Bronchial epithelial cell (primary cell): ENCODE measurements at regions not wholly inside any gene's neighbourhood (a gene's known extent, or its start where the extent isn't known, plus 50 kb on each side); places are given as distances from the start of the nearest gene placed in this dataset.

ENCODE experiments used
- DNase-seq: peaks from one replicate; pipeline ENCODE4 v3.0.0-alpha.2; 2010; ENCODE audit warnings: low read depth
- FAIRE-seq: peaks from 2 replicates; lab custom pipeline; 2011; peaks lifted over from hg19 to GRCh38; lab: Jason Lieb, UNC
- H3K27me3 ChIP-seq: 2 replicates; pipeline ENCODE4 v1.5.1; 2011; ENCODE audit warnings: low read length; ENCODE audit not compliant: control insufficient read depth, insufficient read depth
- H3K36me3 ChIP-seq: 2 replicates; pipeline ENCODE4 v1.5.1; 2011; ENCODE audit warnings: low read length; ENCODE audit not compliant: control insufficient read depth, insufficient read depth
- H3K4me3 ChIP-seq: 2 replicates; pipeline ENCODE4 v1.5.1; 2011; ENCODE audit warnings: mild to moderate bottlenecking, low read depth, low read length, control low read depth
- TF ChIP-seq, protein P1 (sequence below): IDR thresholded peaks from 2 replicates; pipeline ENCODE4 v1.5.1; 2011; ENCODE audit warnings: mild to moderate bottlenecking, moderate library complexity, low read length, control low read depth, inconsistent platforms; ENCODE audit not compliant: insufficient read depth, severe bottlenecking

DNA sequence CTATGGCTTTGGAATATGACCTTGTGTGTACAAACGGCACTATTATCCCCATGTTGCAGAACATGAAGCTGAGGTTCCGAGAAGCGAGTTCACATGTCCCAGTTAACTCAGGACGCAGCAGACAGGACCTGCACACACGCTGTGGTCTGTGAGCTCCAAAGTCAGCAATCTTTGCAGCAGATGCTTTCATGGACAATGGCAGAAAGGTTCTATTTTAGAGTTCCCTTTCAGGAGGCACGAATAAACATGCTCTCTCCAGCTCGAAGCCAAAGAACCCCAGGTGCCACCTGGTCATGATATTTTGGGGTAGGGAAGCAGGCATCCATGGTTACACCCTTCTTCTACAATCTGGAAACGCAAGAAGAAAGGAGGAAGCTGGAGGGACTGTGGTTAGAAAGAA lies 412.0 kb downstream of the TMEM114 start:
- TF ChIP-seq, protein P1, sequence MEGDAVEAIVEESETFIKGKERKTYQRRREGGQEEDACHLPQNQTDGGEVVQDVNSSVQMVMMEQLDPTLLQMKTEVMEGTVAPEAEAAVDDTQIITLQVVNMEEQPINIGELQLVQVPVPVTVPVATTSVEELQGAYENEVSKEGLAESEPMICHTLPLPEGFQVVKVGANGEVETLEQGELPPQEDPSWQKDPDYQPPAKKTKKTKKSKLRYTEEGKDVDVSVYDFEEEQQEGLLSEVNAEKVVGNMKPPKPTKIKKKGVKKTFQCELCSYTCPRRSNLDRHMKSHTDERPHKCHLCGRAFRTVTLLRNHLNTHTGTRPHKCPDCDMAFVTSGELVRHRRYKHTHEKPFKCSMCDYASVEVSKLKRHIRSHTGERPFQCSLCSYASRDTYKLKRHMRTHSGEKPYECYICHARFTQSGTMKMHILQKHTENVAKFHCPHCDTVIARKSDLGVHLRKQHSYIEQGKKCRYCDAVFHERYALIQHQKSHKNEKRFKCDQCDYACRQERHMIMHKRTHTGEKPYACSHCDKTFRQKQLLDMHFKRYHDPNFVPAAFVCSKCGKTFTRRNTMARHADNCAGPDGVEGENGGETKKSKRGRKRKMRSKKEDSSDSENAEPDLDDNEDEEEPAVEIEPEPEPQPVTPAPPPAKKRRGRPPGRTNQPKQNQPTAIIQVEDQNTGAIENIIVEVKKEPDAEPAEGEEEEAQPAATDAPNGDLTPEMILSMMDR = no peak
- FAIRE-seq (no peak), DNase-seq (no peak)
- no peaks in the 10 kb centered on the region for H3K27me3 ChIP-seq
- no peak overlapping the region for H3K4me3 ChIP-seq
- H3K36me3 ChIP-seq = no peaks in the 10 kb centered on the region

DNA sequence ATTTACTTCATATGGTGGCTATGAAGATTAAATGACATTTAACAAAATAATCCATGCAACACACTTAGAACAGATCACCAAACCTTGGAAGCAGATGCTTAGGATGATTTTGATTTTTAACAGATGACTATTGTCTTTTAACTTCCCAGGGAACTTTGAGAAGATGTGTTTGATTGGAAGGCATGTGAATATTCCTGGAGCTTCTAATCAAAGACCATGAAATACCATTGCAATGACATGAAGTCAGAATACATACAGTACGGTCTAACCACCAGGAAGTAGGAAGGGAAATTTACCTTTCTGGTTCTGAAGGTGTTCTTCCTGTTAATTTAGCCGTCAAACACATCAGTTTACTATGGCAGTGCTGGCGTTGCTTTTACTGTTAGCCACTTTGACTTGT lies 414.9 kb downstream of the TMEM114 start:
- Histone ChIP-seq H3K4me3 (no peak overlapping the region), H3K27me3 (no peaks in the 10 kb centered on the region), H3K36me3 (no peaks in the 10 kb centered on the region)
- TF ChIP-seq, protein P1 = no peak
- no peak for DNase-seq
- no peak for FAIRE-seq

DNA sequence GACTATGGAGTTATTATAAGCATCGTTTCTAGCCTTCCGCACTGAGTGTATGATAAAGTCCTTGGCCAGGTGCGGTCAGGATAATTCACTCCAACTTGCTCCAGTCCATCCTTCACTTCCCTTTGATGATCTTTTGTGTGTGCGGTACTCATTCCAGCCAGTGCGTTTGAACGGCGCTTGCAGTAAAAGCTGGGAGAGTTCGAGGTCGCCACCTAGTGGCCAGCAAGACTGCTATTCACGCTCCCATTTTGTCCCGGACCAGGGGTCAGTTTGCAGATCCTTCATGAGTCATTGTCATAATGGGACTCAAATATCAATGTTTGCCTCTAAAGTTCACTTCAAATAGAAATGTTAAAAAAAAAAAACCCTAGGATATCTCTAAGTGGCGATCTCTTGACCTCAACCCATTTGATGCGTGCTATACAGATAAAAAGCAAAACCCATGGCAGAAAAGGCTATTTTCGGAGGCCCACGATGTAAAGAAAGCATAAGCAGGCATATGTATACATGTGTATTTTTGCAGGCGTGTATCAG lies 417.1 kb downstream of the TMEM114 start:
- TF ChIP-seq, protein P1 = peak; percentile 73
- Histone ChIP-seq H3K36me3 (no peaks in the 10 kb centered on the region), H3K4me3 (no peak overlapping the region), H3K27me3 (no peaks in the 10 kb centered on the region)
- peak; percentile 49 for DNase-seq
- peak; percentile 88 for FAIRE-seq

DNA sequence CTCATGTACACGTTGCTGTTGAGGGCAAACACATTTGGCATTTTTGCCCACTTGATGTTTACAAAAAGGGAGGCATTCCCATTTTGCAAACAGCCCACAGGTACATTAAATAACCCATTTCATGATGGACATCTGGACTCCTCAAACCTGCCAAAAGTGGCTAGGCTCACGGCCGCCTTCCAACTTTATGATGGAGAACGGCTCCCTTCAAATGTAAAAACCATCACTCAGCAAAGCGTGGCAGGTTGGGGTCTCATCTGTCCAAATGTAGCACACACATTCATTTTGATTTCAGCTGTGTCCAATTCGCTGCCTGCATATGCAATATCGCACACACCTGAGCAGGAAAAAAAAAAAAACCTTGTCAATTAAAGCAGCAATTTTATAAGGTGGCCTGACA lies 417.8 kb downstream of the TMEM114 start:
- TF ChIP-seq, protein P1 = no peak
- Histone ChIP-seq H3K36me3 (no peaks in the 10 kb centered on the region), H3K4me3 (no peak overlapping the region), H3K27me3 (no peaks in the 10 kb centered on the region)
- FAIRE-seq (no peak), DNase-seq (no peak)

DNA sequence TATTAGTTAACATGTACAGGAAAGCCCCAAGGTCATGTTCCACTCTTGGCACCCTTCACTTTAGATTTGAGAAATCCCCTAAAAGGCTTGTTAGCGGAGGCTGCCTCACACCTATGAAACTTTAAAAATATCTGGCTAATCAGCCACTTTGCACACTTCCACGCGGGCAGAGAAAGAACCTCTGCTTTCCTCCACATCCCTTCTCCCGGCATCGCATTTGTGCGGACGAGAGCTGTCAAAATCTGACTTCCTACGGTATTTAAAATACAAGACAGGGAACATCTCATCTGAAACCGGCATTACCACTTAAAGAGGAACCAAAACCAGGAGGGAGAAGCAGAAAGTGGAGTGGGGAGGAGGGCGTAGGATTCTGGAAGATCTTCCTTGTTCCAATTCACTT lies 422.3 kb downstream of the TMEM114 start:
- DNase-seq (no peak), FAIRE-seq (no peak)
- no peaks in the 10 kb centered on the region for H3K36me3 ChIP-seq
- TF ChIP-seq, protein P1 = no peak
- no peaks in the 10 kb centered on the region for H3K27me3 ChIP-seq
- H3K4me3 ChIP-seq = no peak overlapping the region

DNA sequence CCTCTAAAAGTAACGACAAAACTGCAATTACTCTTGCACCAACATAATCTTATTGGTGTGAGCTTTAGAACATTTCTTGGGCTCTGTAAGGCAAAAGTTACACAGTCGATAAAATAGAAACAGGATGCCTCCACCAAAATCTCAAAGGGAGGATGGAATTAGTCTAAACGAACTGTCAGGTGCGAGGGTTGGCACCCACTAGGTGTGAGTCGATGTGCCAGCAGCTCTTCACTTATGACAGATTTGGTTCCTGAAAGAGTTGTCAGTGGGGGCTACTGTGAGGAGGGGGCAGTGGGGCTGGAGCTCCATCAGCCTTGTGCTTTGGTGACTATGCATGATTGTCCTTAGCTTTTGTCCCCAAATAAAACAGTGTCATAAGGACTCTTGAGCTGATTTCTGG lies 422.9 kb downstream of the TMEM114 start:
- H3K27me3 ChIP-seq = no peaks in the 10 kb centered on the region
- H3K4me3 ChIP-seq = no peak overlapping the region
- DNase-seq = no peak
- TF ChIP-seq, protein P1 = no peak
- no peak for FAIRE-seq
- H3K36me3 ChIP-seq = no peaks in the 10 kb centered on the region
